ENCODE measurements at regions not wholly inside any gene's neighbourhood (a gene's known extent, or its start where the extent isn't known, plus 50 kb on each side); places are given as distances from the start of the nearest gene placed in this dataset.

- TF ChIP-seq RARB (CRISPR knock-in tag; IDR thresholded peaks at IDR 0.05) (no peak), TCF4 (CRISPR knock-in tag; IDR thresholded peaks at IDR 0.05; ENCODE audit: borderline replicate concordance) (no peak), CSRNP3 (CRISPR knock-in tag; IDR thresholded peaks at IDR 0.05) (no peak), TOX (CRISPR knock-in tag; IDR thresholded peaks at IDR 0.05; ENCODE audit: borderline replicate concordance) (no peak), PATZ1 (CRISPR knock-in tag; IDR thresholded peaks at IDR 0.05; ENCODE audit: borderline replicate concordance) (no peak), ZC3H10 (CRISPR knock-in tag; IDR thresholded peaks at IDR 0.05) (no peak), POU6F1 (CRISPR knock-in tag; IDR thresholded peaks at IDR 0.05; ENCODE audit: borderline replicate concordance, low read depth) (no peak), CREB5 (CRISPR knock-in tag; IDR thresholded peaks at IDR 0.05; ENCODE audit: low read depth) (no peak), ARNTL (CRISPR knock-in tag; IDR thresholded peaks at IDR 0.05; ENCODE audit: borderline replicate concordance, low read depth) (no peak), ISL1 (CRISPR knock-in tag; IDR thresholded peaks at IDR 0.05) (no peak)
These were observed 1250.5 kb downstream of the BRD1 start for GRCh38 chr22:48577014-48577690.

Data from SK-N-SH treated with all-trans-retinoic acid at 6 μM for 48 hours (cell line).